ENCODE measurements at regions not wholly inside any gene's neighbourhood (a gene's known extent, or its start where the extent isn't known, plus 50 kb on each side); places are given as distances from the start of the nearest gene placed in this dataset.

DNA sequence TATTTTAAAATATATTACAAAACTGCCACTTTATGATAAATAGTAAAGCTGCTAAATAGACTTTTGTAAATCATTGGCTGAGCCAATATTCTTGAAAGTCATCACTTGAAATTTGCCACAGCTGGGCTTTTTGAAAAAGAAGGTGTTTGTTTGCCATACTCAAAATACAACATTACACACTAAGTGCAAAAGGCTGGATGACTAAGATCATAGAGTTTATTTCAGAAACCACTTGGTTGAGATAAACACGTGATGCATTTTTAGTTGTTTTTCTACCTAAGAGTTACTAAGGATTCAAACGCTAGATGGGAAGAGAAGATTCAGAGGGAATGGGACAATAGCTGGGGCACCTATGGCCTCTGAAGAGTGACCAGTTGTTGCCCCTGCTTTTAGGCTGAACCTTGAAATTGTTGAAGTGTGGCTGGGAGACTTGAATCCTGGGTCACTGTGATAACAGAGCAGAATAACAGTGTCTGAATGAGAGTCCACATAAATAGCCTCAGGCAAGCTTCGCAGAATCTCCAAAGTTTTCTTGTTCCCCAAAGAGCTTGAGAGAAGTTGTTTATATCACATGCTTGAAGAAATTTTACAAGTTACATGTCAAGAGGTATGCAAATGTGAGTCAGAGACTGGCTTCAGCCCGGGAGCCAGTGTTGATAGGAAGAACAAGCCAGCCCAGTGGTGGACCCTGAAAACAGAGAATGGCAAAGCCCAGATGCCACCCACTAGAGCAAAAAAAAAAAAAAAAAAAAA, 409.8 kb downstream of the GPD2 start:
- Histone ChIP-seq H4K20me1 (ENCODE audit: control insufficient read depth, insufficient read depth) (no peaks in the 10 kb centered on the region), H3K79me2 (ENCODE audit: control insufficient read depth, insufficient read depth, low read length) (no peaks in the 10 kb centered on the region), H3K4me3 (no peak overlapping the region), H3K9ac (ENCODE audit: control insufficient read depth, insufficient read depth, low read length) (no peak overlapping the region), H3K36me3 (ENCODE audit: control insufficient read depth in 2 of 2, insufficient read depth in 2 of 2, low read length in 1 of 2) (no peaks in the 10 kb centered on the region), H3K9me3 (replicated peaks; ENCODE audit: control insufficient read depth, insufficient read depth, low read length) (no peaks in the 10 kb centered on the region), H3K4me1 (ENCODE audit: control insufficient read depth, insufficient read depth, low read length) (no peaks in the 10 kb centered on the region), H2AFZ (ENCODE audit: control insufficient read depth, low read depth, low read length) (no peak overlapping the region), H3K27ac (ENCODE audit: control insufficient read depth, insufficient read depth) (no peak overlapping the region), H3K4me2 (ENCODE audit: control insufficient read depth, insufficient read depth) (no peak overlapping the region), H3K27me3 (replicated peaks in 1 of 2; ENCODE audit: control insufficient read depth in 2 of 2, insufficient read depth in 2 of 2, low read length in 1 of 2) (no peaks in the 10 kb centered on the region)
- no TSS peak for BruUV-seq (replicated peaks)
- ChIA-PET POLR2A (no interaction called here), CTCF (no interaction called here), SMC1A (ENCODE audit: uncharacterized antibody, unreplicated experiment) (no interaction called here), RAD21 (ENCODE audit: unreplicated experiment) (no interaction called here)
- ATAC-seq = no peak
- TF ChIP-seq, protein P1, sequence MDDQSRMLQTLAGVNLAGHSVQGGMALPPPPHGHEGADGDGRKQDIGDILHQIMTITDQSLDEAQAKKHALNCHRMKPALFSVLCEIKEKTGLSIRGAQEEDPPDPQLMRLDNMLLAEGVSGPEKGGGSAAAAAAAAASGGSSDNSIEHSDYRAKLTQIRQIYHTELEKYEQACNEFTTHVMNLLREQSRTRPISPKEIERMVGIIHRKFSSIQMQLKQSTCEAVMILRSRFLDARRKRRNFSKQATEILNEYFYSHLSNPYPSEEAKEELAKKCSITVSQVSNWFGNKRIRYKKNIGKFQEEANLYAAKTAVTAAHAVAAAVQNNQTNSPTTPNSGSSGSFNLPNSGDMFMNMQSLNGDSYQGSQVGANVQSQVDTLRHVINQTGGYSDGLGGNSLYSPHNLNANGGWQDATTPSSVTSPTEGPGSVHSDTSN (IDR thresholded peaks at IDR 0.05; ENCODE audit: insufficient replicate concordance, low read depth, low read length) = no peak
- no peak for TF ChIP-seq SIX5 (IDR thresholded peaks at IDR 0.05; ENCODE audit: low read depth, low read length, severe bottlenecking)
- no peak for TF ChIP-seq SPI1 (IDR thresholded peaks at IDR 0.05; ENCODE audit: borderline replicate concordance, insufficient read depth, low read depth, low read length)
- TF ChIP-seq CREM (IDR thresholded peaks at IDR 0.05; ENCODE audit: low read depth) = no peak
- no peak for FAIRE-seq
- WGBS (ENCODE audit: insufficient coverage, insufficient replicate concordance, low lambda C conversion rate, missing lambda C conversion rate) = 25% methylated on average over 4 of the region's 4 CpGs
- in situ Hi-C loops (cut with MboI) = no loop called here
- no peak for DNase-seq (ENCODE audit: low read depth, low spot score)
- intact Hi-C loops (cut with micrococcal nuclease; ENCODE audit: unreplicated experiment) = no loop called here

DNA sequence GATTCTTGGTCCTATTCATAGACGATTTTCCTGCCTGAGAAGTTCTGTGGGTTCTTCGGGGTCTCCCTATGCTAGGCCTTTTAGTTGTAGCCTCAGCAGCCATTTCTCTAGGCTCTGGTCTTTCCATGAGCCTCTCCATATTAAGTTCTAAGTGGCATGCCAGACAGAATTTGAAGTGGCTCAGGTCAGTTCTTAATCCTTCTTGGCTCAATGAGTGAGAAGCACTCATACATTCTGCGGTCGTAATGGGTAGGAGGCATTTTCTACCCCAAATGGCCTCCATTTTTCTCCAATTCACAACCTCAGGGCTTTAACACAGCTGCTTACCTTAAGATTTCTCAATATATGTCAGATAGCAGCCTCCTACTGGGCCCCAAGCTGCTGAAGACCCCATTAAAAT, 405.3 kb upstream of the GALNT5 start:
- H3K9ac ChIP-seq (ENCODE audit: control insufficient read depth, insufficient read depth, low read length) = no peak overlapping the region
- in situ Hi-C loops (cut with MboI) (no loop called here), intact Hi-C loops (cut with micrococcal nuclease; ENCODE audit: unreplicated experiment) (no loop called here)
- no TSS peak for BruUV-seq (replicated peaks)
- no peaks in the 10 kb centered on the region for H3K27me3 ChIP-seq (replicated peaks in 1 of 2; ENCODE audit: control insufficient read depth in 2 of 2, insufficient read depth in 2 of 2, low read length in 1 of 2)
- H3K9me3 ChIP-seq (replicated peaks; ENCODE audit: control insufficient read depth, insufficient read depth, low read length) = no peaks in the 10 kb centered on the region
- no peaks in the 10 kb centered on the region for H3K79me2 ChIP-seq (ENCODE audit: control insufficient read depth, insufficient read depth, low read length)
- H3K27ac ChIP-seq (ENCODE audit: control insufficient read depth, insufficient read depth) = no peak overlapping the region
- no peak overlapping the region for H2AFZ ChIP-seq (ENCODE audit: control insufficient read depth, low read depth, low read length)
- no peak overlapping the region for H3K4me3 ChIP-seq
- ChIA-PET RAD21 (ENCODE audit: unreplicated experiment) (no interaction called here), POLR2A (no interaction called here), CTCF (interaction anchor here (1.1 kb wide), 1 partner anchor 341 kb away, joined by 3 read pairs; no protein-coding TSS in a partner anchor), SMC1A (ENCODE audit: uncharacterized antibody, unreplicated experiment) (no interaction called here)
- H3K4me1 ChIP-seq (ENCODE audit: control insufficient read depth, insufficient read depth, low read length) = no peaks in the 10 kb centered on the region
- H3K4me2 ChIP-seq (ENCODE audit: control insufficient read depth, insufficient read depth) = no peak overlapping the region
- ATAC-seq (no peak), FAIRE-seq (no peak), DNase-seq (ENCODE audit: low read depth, low spot score) (no peak)
- H3K36me3 ChIP-seq (ENCODE audit: control insufficient read depth in 2 of 2, insufficient read depth in 2 of 2, low read length in 1 of 2) = no peaks in the 10 kb centered on the region
- no peaks in the 10 kb centered on the region for H4K20me1 ChIP-seq (ENCODE audit: control insufficient read depth, insufficient read depth)
- 4% methylated on average over 4 of the region's 4 CpGs for WGBS (ENCODE audit: insufficient coverage, insufficient replicate concordance, low lambda C conversion rate, missing lambda C conversion rate)
- no peak for TF ChIP-seq ATF7 (IDR thresholded peaks at IDR 0.05; ENCODE audit: low read depth)
- no peak for TF ChIP-seq MYB (IDR thresholded peaks at IDR 0.05; ENCODE audit: borderline replicate concordance, low read depth, low read length)
- TF ChIP-seq, protein P2, sequence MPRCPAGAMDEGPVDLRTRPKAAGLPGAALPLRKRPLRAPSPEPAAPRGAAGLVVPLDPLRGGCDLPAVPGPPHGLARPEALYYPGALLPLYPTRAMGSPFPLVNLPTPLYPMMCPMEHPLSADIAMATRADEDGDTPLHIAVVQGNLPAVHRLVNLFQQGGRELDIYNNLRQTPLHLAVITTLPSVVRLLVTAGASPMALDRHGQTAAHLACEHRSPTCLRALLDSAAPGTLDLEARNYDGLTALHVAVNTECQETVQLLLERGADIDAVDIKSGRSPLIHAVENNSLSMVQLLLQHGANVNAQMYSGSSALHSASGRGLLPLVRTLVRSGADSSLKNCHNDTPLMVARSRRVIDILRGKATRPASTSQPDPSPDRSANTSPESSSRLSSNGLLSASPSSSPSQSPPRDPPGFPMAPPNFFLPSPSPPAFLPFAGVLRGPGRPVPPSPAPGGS (IDR thresholded peaks at IDR 0.05; ENCODE audit: borderline replicate concordance, insufficient read depth, low read depth, low read length, poor library complexity, severe bottlenecking) = no peak
- no peak for TF ChIP-seq YY1 (IDR thresholded peaks at IDR 0.05; ENCODE audit: low read depth, low read length)
- no peak for TF ChIP-seq MYC (IDR thresholded peaks at IDR 0.05; ENCODE audit: insufficient read depth, insufficient read length, insufficient replicate concordance, low read length, severe bottlenecking)
- TF ChIP-seq, protein P3, sequence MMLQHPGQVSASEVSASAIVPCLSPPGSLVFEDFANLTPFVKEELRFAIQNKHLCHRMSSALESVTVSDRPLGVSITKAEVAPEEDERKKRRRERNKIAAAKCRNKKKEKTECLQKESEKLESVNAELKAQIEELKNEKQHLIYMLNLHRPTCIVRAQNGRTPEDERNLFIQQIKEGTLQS (IDR thresholded peaks at IDR 0.05; ENCODE audit: borderline replicate concordance, extremely low read depth, low read depth, low read length) = no peak
- TF ChIP-seq EP300 (IDR thresholded peaks at IDR 0.05; ENCODE audit: borderline replicate concordance in 1 of 2, control insufficient read depth in 1 of 2, low read depth in 2 of 2, low read length in 2 of 2) = no peak
